Heart left ventricle (tissue), 13 donors: ENCODE measurements at regions not wholly inside any gene's neighbourhood (a gene's known extent, or its start where the extent isn't known, plus 50 kb on each side); places are given as distances from the start of the nearest gene placed in this dataset.

ENCODE experiments used
- POLR2A ChIP-seq, 2 donors: fragments of 450-650 bp; IDR thresholded peaks; one replicate each; pipeline ENCODE4 v1.6.1; 2017; ENCODE audit warnings: antibody characterized with exemption in 2 of 2, mild to moderate bottlenecking in 2 of 2, moderate library complexity in 2 of 2
- TF ChIP-seq, protein P1 (sequence below), 12 donors: fragments of 200-600 bp; sonication (generic) in 4 of 12; IDR thresholded peaks; one replicate each; pipeline versions ENCODE4 v1.5.0 to v1.8.0; 2018 to 2022; ENCODE audit warnings: antibody characterized with exemption in 12 of 12, mild to moderate bottlenecking in 5 of 12
- donor health status: ischemic (EF 13 %, LVEDD 7.1; RV severe dilation, severe dysfunction).
- donor health status: DM: no; HTN: yes; CAD: no.
- donor health status: DM: no; HTN: no; CAD: no.
- donor health status: ischemic (EF 25% LVEDD 6.9; RV normal size, moderate dysfunction).
- donor health status: ischemic (EF 25% LVEDD 5.7; RV mildly dilated, moderate dysfunction).
- donor health status: ischemic (EF 35%, LVEDD 5.7; RV mildly dilated, moderate dysfunction).
- donor health status: nonischemic (EF 11% LVEDD 7.7; RV severe dilation, severe dysfunction).
- donor health status: DM: yes; HTN: yes; CAD: no.
- donor health status: PGD.
- donor health status: ischemic (EF 29% LVEDD 5.4; RV normal size, mild dysfunction).
- donor health status: nonischemic (EF 23%, LVEDD 6.1; RV moderate dilation, normal function).

- TF ChIP-seq, protein P1, sequence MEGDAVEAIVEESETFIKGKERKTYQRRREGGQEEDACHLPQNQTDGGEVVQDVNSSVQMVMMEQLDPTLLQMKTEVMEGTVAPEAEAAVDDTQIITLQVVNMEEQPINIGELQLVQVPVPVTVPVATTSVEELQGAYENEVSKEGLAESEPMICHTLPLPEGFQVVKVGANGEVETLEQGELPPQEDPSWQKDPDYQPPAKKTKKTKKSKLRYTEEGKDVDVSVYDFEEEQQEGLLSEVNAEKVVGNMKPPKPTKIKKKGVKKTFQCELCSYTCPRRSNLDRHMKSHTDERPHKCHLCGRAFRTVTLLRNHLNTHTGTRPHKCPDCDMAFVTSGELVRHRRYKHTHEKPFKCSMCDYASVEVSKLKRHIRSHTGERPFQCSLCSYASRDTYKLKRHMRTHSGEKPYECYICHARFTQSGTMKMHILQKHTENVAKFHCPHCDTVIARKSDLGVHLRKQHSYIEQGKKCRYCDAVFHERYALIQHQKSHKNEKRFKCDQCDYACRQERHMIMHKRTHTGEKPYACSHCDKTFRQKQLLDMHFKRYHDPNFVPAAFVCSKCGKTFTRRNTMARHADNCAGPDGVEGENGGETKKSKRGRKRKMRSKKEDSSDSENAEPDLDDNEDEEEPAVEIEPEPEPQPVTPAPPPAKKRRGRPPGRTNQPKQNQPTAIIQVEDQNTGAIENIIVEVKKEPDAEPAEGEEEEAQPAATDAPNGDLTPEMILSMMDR (IDR thresholded peaks at IDR 0.05): no peak
- TF ChIP-seq POLR2A (IDR thresholded peaks at IDR 0.05): no peak
These were observed 212.1 kb upstream of the MIR17HG start for GRCh38 chr13:91135376-91135775.
